ENCODE measurements at regions not wholly inside any gene's neighbourhood (a gene's known extent, or its start where the extent isn't known, plus 50 kb on each side); places are given as distances from the start of the nearest gene placed in this dataset.

GRCh38 chr15:98484914-98485313 lies 163.4 kb upstream of the IGF1R start:
- DNase-seq = no peak

- no peak for DNase-seq
Measured at GRCh38 chr15:98485451-98485850, 162.9 kb upstream of the IGF1R start.

GRCh38 chr15:98493966-98494511 lies 154.3 kb upstream of the IGF1R start:
- no peak for DNase-seq

DNA sequence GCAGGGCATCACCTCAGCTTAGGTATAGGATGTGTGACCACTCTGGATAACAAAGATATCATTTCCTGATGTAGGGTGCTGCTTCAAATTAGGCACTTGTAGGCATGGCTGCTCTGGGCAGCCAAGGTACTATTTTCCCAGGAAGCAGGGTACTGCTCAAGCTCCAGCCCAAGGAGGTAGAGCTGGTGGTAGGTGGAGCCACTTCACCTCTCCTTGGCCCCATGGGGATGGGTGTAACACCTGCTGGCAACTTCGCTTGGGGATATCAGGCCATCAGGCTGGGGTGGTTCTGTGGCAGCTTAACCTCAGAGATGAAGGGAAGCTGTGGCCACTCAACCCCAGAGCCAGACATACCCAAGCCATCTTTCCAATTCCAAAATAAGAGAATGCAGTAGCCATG lies 147.1 kb upstream of the IGF1R start:
- DNase-seq = no peak

DNA sequence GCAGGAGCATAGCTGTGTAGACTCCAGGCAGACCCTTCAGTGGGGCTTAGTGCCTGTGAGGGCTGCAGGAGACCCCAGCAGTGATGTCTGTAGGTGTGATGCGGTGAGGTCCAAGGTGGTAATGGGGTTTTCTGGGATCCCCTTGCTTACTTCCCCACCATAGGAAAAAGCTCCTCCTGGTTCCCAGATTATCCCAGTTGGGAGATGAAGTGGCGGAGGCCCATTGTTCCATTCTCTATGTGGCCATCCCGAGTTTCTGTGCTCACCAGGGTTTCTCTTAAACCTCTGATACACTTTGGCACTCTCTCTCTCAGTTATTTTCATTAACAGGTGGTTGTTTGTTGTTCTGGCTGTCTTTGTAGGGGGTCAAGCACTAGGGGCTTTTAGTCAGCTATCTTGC lies 146.7 kb upstream of the IGF1R start:
- DNase-seq = no peak

- no peak for DNase-seq
Measured at GRCh38 chr15:98503970-98504369, 144.4 kb upstream of the IGF1R start.

DNA sequence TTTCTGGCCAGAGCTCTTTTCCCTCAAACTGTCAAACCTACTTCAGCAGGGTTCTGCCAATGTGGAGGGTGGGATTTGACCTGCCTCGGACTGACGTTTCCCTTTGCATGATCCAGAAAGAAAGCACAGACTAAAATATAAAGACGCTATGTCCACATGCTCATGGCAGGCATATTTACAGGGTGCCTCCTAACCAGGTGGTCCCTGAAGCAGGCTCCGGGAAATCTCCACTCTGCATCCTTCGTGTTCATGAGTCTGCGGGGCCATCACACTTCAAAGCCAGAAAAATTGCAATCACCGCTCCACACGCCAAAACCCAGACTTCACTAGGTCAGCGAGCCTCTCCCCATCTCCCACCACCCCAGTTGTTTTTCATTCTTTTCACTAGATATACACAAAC lies 143.3 kb upstream of the IGF1R start:
- no peak for DNase-seq

- no peak for DNase-seq
Measured at GRCh38 chr15:98505611-98506031, 142.7 kb upstream of the IGF1R start.

GRCh38 chr15:98506172-98506571 lies 142.2 kb upstream of the IGF1R start:
- DNase-seq = no peak

DNA sequence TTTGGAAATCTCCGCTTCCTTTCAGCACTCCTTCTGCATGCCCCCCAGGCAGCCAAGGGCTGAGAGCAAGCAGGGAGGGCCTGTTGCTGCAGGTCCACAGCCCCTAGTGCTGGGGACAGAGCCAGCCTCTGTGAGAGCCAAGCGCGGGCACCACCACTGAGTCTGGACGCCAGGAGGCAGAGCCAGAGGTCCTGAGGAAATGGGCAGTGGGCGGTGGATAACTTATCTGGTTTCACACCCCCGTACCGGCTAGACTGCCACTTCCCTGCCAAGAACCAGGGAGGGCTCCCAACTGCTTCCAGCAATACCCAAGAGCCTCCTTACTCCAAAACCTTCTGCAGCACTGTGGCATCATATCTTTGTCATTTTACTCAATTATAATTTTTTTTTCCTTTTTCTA lies 141.6 kb upstream of the IGF1R start:
- DNase-seq = no peak

GRCh38 chr15:98513428-98513986 lies 134.8 kb upstream of the IGF1R start:
- DNase-seq = no peak

GRCh38 chr15:98514034-98514622 lies 134.2 kb upstream of the IGF1R start:
- no peak for DNase-seq

GRCh38 chr15:98518823-98519561 lies 129.3 kb upstream of the IGF1R start:
- DNase-seq = peak; percentile 49

DNA sequence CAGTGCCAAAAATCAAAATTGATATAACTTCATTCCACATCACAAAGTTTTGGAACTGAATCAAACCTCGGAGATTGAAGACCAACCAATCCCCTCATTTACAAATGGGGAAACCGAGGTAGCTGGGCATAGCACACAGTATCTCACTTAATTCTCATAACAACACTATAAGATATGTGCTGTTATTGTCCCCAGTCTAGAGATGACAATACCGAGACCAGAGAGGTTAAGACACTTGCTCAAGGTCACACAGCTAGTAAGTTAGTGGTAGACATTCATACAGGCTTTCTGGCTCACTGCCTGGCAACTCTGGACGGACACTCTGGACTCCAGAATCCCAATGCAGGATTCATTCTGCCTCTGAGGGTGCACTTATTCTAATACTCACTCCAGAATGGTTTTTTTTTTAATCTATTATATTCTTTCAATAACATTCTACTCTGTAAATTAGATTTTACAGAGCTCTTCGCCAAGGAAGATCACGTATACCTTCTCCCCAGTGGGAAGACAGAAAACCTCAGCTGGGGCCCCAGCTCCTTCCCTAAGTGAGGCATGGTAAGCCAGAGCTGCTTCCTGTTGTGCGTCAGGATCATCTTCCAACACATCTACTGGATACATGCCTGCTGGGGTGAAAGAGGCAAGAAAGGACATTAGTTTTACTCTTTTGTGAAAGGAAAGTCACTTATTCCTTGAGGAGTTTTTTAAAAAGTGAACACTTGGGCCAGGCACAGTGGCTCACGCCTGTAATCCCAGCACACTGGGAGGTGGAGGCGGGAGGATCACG lies 128.4 kb upstream of the IGF1R start:
- no peak for DNase-seq

GRCh38 chr15:98522127-98522526 lies 126.2 kb upstream of the IGF1R start:
- DNase-seq = no peak

- DNase-seq = no peak
Measured at GRCh38 chr15:98523912-98524662, 124.3 kb upstream of the IGF1R start.

GRCh38 chr15:98524838-98525660 lies 123.3 kb upstream of the IGF1R start:
- DNase-seq = no peak

- no peak for DNase-seq
Measured at GRCh38 chr15:98525661-98526001, 122.7 kb upstream of the IGF1R start.

- no peak for DNase-seq
Measured at GRCh38 chr15:98526094-98526493, 122.2 kb upstream of the IGF1R start.

GRCh38 chr15:98528046-98528725 lies 120.2 kb upstream of the IGF1R start:
- peak; percentile 69 for DNase-seq

All from NCI-H226 (cell line).